ENCODE measurements at regions not wholly inside any gene's neighbourhood (a gene's known extent, or its start where the extent isn't known, plus 50 kb on each side); places are given as distances from the start of the nearest gene placed in this dataset.

DNA sequence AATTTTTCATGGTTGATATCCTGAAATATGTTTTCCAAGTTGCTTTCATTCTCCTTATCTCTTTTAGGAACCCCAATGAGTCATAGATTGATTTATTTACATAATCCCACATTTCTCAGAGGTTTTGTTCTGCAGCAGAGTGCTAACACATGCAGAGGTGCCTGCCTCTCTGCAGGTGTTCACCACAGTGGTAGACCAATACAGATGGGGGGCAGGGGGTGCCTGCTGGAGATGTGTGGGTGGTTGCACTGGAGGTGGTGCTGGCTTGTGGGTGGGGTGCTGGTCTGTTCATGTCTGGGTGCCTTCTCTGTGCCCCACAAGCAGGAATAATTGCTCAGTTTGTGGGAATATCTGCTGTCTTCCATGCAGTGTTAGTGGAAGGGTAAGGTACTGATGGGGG lies 131.1 kb downstream of the JRKL start:
- TF ChIP-seq, protein P1, sequence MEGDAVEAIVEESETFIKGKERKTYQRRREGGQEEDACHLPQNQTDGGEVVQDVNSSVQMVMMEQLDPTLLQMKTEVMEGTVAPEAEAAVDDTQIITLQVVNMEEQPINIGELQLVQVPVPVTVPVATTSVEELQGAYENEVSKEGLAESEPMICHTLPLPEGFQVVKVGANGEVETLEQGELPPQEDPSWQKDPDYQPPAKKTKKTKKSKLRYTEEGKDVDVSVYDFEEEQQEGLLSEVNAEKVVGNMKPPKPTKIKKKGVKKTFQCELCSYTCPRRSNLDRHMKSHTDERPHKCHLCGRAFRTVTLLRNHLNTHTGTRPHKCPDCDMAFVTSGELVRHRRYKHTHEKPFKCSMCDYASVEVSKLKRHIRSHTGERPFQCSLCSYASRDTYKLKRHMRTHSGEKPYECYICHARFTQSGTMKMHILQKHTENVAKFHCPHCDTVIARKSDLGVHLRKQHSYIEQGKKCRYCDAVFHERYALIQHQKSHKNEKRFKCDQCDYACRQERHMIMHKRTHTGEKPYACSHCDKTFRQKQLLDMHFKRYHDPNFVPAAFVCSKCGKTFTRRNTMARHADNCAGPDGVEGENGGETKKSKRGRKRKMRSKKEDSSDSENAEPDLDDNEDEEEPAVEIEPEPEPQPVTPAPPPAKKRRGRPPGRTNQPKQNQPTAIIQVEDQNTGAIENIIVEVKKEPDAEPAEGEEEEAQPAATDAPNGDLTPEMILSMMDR (IDR thresholded peaks at IDR 0.05): no peak

DNA sequence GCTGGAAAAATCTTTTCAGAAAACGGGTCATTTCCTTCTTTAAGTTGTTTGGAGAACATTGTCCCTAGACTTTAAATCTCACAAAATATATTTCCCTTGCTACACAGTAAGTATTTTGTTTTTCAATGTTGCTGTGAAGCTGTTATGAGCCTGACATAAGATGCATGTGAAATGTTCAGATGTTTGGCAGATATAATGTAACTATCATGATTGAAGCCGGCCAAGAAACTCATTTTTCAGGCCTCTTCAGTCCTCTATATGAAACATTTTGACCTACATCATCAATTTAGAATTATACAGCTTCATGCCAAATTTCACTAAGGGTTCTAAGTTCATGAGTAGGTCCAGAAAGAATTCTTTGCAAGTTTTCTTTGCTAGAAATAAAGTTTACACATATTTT lies 133.8 kb downstream of the JRKL start:
- TF ChIP-seq, protein P1 (IDR thresholded peaks at IDR 0.05): no peak

DNA sequence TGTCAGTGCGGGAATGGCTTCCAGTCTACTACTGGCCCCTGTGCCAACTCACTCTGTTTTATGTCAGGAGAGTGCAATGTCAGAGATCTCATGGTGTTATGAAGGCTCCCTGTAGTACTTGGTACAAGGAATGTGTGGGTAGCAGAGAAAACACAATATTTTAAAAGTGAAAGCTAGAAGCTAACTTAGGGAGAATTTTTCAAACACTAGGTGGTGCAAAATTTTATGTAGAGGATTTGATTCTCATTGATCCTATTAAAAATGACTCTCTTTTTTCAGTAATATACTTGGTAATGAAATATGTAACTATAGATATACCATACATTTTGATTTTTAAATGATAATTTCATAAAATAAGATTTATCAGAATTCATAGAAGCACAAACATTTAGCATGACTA lies 134.7 kb downstream of the JRKL start:
- TF ChIP-seq, protein P1 (IDR thresholded peaks at IDR 0.05): peak; percentile 38

DNA sequence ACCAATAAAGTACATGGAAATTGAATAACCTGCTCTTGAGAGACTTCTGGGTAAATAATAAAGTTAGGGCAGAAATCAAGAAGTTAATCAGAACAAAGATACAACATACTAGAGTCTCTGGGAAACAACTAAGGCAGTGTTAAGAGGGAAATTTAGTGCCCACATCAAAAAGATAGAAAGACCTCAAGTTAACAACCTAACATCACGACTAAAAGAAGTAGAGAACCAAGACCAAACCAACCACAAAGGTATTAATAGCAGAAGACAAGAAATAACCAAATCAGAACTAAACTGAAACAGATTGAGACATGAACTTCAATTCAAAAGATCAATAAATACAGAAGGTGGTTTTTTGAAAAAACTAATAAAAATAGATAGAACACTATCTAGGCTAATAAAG lies 140.7 kb downstream of the JRKL start:
- TF ChIP-seq, protein P1 (IDR thresholded peaks at IDR 0.05): no peak

DNA sequence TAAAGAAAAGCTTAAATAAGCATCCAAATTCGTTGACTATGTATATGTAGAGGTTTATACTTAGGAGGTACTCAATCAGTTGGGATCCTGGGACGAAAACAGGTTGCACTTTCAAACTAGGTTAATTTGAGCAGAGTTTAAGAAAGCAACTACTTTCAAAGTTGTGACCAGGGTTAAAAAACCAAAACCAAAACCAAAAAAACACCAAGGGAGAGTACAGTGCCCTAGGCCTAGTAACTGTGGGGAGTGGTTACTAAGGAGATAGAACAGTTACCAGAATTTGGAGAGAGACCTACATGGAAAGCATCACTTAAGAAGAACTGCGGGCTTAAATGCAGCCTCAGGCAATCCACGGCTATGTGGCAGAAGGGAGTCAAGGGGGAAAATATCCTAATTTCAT lies 148.3 kb downstream of the JRKL start:
- TF ChIP-seq, protein P1 (IDR thresholded peaks at IDR 0.05): no peak

DNA sequence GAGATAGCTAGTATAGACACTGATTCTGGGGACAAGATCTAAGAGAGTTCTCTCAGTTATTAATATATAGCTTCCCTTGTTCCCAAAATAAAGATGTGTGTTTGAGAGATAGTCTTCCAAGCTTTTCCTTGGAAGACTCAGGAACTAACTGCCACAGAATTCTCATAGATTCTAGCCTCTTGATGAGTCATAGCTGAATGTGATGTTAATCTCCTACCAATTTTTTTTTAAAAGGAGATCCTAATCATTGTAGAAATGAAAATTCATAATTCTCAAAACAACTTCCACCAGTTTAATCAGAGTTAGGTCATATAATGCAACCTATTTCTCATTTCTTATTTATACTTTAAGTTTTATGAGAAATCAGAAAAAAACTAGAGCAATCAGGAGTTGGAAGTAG lies 148.8 kb downstream of the JRKL start:
- TF ChIP-seq, protein P1 (IDR thresholded peaks at IDR 0.05): no peak

DNA sequence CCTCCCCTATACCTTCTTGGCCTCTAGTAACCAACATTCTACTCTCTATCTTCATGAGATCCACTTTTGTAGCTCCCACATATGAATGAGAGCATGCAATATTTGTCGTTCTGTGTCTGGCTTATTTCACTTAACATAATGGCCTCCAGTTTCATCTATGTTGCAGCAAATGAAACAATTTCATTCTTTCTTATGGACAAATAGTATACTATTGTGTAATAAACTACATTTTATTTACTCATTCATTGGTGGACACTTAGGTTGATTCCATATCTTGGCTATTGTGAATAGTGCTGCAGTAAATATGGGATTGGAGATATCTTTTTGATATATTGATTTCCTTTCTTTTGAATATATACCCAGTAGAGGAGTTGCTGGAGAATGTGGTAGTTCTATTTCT lies 151.1 kb downstream of the JRKL start:
- TF ChIP-seq, protein P1 (IDR thresholded peaks at IDR 0.05): no peak

DNA sequence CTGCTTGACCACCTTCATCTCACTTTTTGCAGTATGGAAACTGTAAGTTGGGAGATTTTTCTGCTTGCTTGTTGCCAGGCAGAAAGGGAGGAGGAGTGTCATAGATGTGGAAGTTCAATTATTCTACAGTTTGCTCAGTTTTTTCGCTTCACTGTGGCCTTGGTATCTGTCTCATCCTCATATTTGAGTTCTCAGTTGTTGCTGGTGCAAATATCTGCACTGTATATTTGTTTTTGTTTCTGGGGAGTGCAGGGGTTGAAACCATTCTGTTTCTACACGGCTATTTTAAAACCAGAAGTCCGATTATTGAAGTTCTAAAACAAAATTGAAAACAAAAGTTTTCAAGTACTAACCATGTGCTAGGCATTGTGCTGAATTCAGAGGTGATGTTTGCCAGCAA lies 153.4 kb downstream of the JRKL start:
- TF ChIP-seq, protein P1 (IDR thresholded peaks at IDR 0.05): no peak
